ENCODE measurements at regions not wholly inside any gene's neighbourhood (a gene's known extent, or its start where the extent isn't known, plus 50 kb on each side); places are given as distances from the start of the nearest gene placed in this dataset.
A peak's percentile ranks its signal among the peaks of the same experiment; 100 is the strongest.

GRCh38 chr2:129336276-129336675, 643.2 kb upstream of the RAB6C start:
- Mint-ChIP-seq H3K4me3 (no peak overlapping the region), H3K27ac (peak overlapping the region in 1 of 6 donors; percentile 74)
- ATAC-seq (ENCODE audit: low read depth in 2 of 2), result no peak

GRCh38 chr2:129337076-129337475, 642.4 kb upstream of the RAB6C start:
- no peak overlapping the region for H3K4me3 Mint-ChIP-seq
- H3K36me3 Mint-ChIP-seq, result no peaks in the 10 kb centered on the region
- no peak for DNase-seq
- H3K9me3 Mint-ChIP-seq, result peaks cover 7 to 16% (median 9%) of the 10 kb centered on the region in 7 donors
- H3K27me3 Mint-ChIP-seq, result peaks cover 0 to 22% (median 8%) of the 10 kb centered on the region in 3 donors
- peak overlapping the region in 1 of 6 donors; percentile 26 for H3K27ac Mint-ChIP-seq
- ATAC-seq (ENCODE audit: low read depth in 2 of 2), result no peak
- H3K4me1 Mint-ChIP-seq, result no peaks in the 10 kb centered on the region

More at GRCh38 chr2:129336276-129336675, 643.2 kb upstream of the RAB6C start:
- peaks cover 4 to 16% (median 9%) of the 10 kb centered on the region in 7 donors for H3K9me3 Mint-ChIP-seq
- no peaks in the 10 kb centered on the region for H3K36me3 Mint-ChIP-seq
- H3K4me1 Mint-ChIP-seq, result no peaks in the 10 kb centered on the region
- no peak for DNase-seq
- H3K27me3 Mint-ChIP-seq, result peaks cover 0 to 16% (median 8%) of the 10 kb centered on the region in 3 donors

- H3K27me3 Mint-ChIP-seq, result peaks cover 0 to 22% (median 0%) of the 10 kb centered on the region in 3 donors
- no peak overlapping the region for H3K27ac Mint-ChIP-seq
- peaks cover 0 to 10% (median 7%) of the 10 kb centered on the region in 3 donors for H3K4me1 Mint-ChIP-seq
- peaks cover 0 to 6% (median 5%) of the 10 kb centered on the region in 7 donors for H3K9me3 Mint-ChIP-seq
- no peaks in the 10 kb centered on the region for H3K36me3 Mint-ChIP-seq
- DNase-seq, result no peak
- H3K4me3 Mint-ChIP-seq, result no peak overlapping the region
- ATAC-seq (ENCODE audit: low read depth in 2 of 2), result no peak
These were observed 633.9 kb upstream of the RAB6C start for GRCh38 chr2:129345540-129345939.

- DNase-seq (no peak), ATAC-seq (ENCODE audit: low read depth in 2 of 2) (peak; percentile 36 to 70)
- peaks cover 0 to 15% (median 0%) of the 10 kb centered on the region in 3 donors for H3K27me3 Mint-ChIP-seq
- H3K27ac Mint-ChIP-seq, result no peak overlapping the region
- peaks cover 0 to 10% (median 7%) of the 10 kb centered on the region in 3 donors for H3K4me1 Mint-ChIP-seq
- peaks cover 0 to 3% (median 0%) of the 10 kb centered on the region in 7 donors for H3K9me3 Mint-ChIP-seq
- peak overlapping the region in 1 of 8 donors; percentile 25 for H3K4me3 Mint-ChIP-seq
- no peaks in the 10 kb centered on the region for H3K36me3 Mint-ChIP-seq
These were observed 631.8 kb upstream of the RAB6C start for GRCh38 chr2:129347486-129348217.

DNA sequence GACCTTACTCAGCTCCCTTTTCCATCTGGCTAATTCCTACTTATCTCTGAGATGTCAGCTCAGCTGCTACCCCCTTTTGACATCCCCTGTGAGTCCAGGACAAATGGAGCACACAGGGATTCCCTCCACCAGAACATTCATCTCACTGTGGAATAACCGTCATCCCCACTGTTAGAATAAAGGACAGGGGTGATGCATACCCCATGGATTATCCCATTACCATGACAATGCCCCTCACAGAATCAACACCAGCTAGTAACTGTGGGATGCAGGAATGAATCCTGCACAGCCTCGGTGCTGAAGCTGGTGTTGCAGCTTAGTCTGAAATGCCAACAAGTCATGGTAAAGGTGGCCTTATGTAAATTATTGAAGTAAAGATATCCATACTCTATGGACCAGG, 624.8 kb upstream of the RAB6C start:
- Mint-ChIP-seq H3K4me1 (no peaks in the 10 kb centered on the region), H3K27me3 (peaks cover 8 to 22% (median 12%) of the 10 kb centered on the region in 3 donors), H3K4me3 (no peak overlapping the region), H3K27ac (no peak overlapping the region), H3K36me3 (no peaks in the 10 kb centered on the region), H3K9me3 (peaks cover 0 to 4% (median 0%) of the 10 kb centered on the region in 7 donors)
- DNase-seq, result no peak
- ATAC-seq (ENCODE audit: low read depth in 2 of 2), result no peak

- H3K27me3 Mint-ChIP-seq, result peaks cover 7 to 10% (median 10%) of the 10 kb centered on the region in 3 donors
- H3K9me3 Mint-ChIP-seq, result peaks cover 0 to 3% (median 0%) of the 10 kb centered on the region in 7 donors
- H3K27ac Mint-ChIP-seq, result no peak overlapping the region
- DNase-seq, result no peak
- H3K4me3 Mint-ChIP-seq, result no peak overlapping the region
- no peaks in the 10 kb centered on the region for H3K4me1 Mint-ChIP-seq
- no peak for ATAC-seq (ENCODE audit: low read depth in 2 of 2)
- H3K36me3 Mint-ChIP-seq, result no peaks in the 10 kb centered on the region
These were observed 617.8 kb upstream of the RAB6C start for GRCh38 chr2:129361688-129362087.

DNA sequence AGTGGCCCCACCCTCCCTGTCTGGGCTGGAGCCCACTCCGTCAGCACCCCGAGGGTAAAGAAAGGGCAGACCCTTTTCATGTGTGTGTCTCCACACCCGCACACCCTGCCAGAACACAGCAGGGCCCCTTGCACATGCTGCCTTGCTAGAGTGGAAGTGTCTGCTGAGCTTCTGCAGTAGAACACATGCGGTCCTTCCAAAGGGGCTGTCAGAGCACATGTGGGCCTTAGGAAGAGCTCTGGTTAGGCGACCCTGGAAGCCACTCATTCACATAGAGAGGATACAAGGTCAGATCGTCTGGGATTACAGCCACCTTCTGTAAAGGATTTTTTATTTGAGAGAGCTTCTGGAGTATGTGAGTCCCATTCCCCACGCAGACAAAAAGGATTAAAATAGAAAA, 613.2 kb upstream of the RAB6C start:
- Mint-ChIP-seq H3K9me3 (peaks cover 0 to 4% (median 0%) of the 10 kb centered on the region in 7 donors), H3K27ac (no peak overlapping the region), H3K4me1 (no peaks in the 10 kb centered on the region), H3K27me3 (peaks cover 6 to 13% (median 7%) of the 10 kb centered on the region in 3 donors), H3K36me3 (no peaks in the 10 kb centered on the region), H3K4me3 (no peak overlapping the region)
- DNase-seq (no peak), ATAC-seq (ENCODE audit: low read depth in 2 of 2) (no peak)

GRCh38 chr2:129367107-129367506, 612.4 kb upstream of the RAB6C start:
- H3K27ac Mint-ChIP-seq, result no peak overlapping the region
- DNase-seq (no peak), ATAC-seq (ENCODE audit: low read depth in 2 of 2) (no peak)
- no peaks in the 10 kb centered on the region for H3K36me3 Mint-ChIP-seq
- H3K4me3 Mint-ChIP-seq, result no peak overlapping the region
- H3K9me3 Mint-ChIP-seq, result peaks cover 0 to 4% (median 0%) of the 10 kb centered on the region in 7 donors
- peaks cover 6 to 13% (median 7%) of the 10 kb centered on the region in 3 donors for H3K27me3 Mint-ChIP-seq
- no peaks in the 10 kb centered on the region for H3K4me1 Mint-ChIP-seq

DNA sequence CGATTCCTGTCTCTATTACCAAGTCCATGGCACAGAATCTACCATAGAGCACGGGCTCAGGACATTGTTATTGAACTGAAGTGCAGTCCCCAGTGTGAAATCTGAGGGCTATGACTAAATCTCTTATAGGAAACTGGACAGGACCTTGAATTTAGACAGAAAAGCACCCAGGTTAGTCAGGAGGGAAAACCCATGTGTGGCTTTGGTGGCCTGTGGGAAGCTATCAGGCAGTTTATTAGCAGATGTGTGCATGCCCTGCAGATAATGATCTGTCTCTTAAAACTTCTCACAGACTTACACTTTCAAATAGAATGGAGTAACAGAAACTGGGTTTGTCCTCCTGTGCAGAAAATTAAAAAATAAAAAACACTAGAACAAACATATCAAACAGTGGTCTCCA, 610.0 kb upstream of the RAB6C start:
- Mint-ChIP-seq H3K4me3 (no peak overlapping the region), H3K4me1 (no peaks in the 10 kb centered on the region), H3K27me3 (peaks cover 6 to 15% (median 7%) of the 10 kb centered on the region in 3 donors), H3K27ac (no peak overlapping the region), H3K9me3 (peaks cover 0 to 6% (median 0%) of the 10 kb centered on the region in 7 donors), H3K36me3 (no peaks in the 10 kb centered on the region)
- no peak for ATAC-seq (ENCODE audit: low read depth in 2 of 2)
- no peak for DNase-seq

DNA sequence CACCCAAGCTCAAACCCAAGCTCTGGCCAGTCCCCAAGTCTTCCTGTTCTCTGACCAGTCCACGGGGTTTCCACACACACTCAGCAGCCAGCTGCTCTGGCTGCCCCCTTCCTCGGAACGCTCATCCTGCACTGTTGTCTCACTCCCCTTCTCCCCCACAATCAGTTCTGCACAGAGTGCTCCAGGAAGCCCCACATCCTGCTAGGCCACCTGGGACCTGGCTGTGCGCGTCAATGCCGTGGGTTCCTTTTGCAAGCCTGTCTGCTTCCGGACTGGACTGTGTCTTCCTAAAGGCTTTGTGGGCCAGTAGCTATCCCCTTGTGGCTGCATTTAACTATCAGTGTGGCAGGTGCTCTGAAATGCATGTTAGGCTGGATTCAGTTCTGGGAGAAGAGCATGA, 605.0 kb upstream of the RAB6C start:
- Mint-ChIP-seq H3K27me3 (peaks cover 0 to 6% (median 0%) of the 10 kb centered on the region in 3 donors), H3K4me3 (no peak overlapping the region), H3K4me1 (peaks cover 0 to 8% (median 7%) of the 10 kb centered on the region in 3 donors), H3K27ac (peak overlapping the region in 1 of 6 donors; percentile 45), H3K9me3 (peaks cover 0 to 4% (median 0%) of the 10 kb centered on the region in 7 donors), H3K36me3 (no peaks in the 10 kb centered on the region)
- DNase-seq, result no peak
- ATAC-seq (ENCODE audit: low read depth in 2 of 2), result no peak

DNA sequence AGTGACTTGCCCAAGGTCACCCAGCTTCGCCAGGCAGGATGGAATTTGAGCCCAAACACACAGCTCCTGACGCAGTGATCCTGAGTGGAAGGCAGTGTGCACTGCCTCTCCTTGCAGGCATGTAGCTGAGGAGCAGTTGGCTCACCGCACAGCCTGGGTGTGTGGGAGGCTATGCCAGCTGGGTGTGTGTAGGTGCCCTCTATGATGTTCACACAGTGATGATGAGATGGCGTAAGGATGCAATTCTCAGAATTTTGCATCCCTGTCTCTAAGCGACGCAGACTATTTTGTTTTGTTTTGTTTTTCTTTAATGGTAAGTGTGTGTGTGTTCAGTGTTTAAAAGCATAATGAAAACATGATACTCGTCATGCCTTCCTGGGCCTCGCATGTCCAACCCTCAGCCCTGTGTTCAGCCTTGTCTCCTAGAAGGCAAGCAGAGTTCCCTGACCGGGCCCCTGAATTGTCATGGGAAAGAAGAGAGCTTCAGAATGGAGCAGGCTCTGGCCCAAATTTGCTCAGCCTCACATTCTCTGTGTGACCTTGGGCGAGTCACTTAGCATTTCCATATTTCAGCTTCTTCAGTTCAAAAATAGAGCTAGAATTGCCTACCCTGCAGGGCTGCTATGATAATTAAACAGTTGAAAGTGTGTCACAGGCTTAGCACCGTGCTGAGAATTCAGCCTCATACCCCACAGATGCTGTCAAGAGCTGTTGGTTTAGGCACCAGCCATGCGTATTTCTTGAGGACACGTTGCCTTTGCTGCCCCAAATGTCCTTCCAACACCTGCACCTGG, 603.6 kb upstream of the RAB6C start:
- Mint-ChIP-seq H3K4me3 (no peak overlapping the region), H3K4me1 (peaks cover 0 to 9% (median 9%) of the 10 kb centered on the region in 3 donors), H3K9me3 (peaks cover 0 to 6% (median 2%) of the 10 kb centered on the region in 7 donors), H3K27me3 (peaks cover 0 to 6% (median 0%) of the 10 kb centered on the region in 3 donors), H3K27ac (no peak overlapping the region), H3K36me3 (no peaks in the 10 kb centered on the region)
- no peak for ATAC-seq (ENCODE audit: low read depth in 2 of 2)
- DNase-seq, result no peak

- DNase-seq, result no peak
- Mint-ChIP-seq H3K4me1 (peaks cover 0 to 9% (median 9%) of the 10 kb centered on the region in 3 donors), H3K27ac (no peak overlapping the region), H3K9me3 (peaks cover 2 to 11% (median 4%) of the 10 kb centered on the region in 7 donors), H3K4me3 (no peak overlapping the region), H3K27me3 (peaks cover 0 to 6% (median 0%) of the 10 kb centered on the region in 3 donors), H3K36me3 (no peaks in the 10 kb centered on the region)
- no peak for ATAC-seq (ENCODE audit: low read depth in 2 of 2)
These were observed 602.9 kb upstream of the RAB6C start for GRCh38 chr2:129376426-129377077.

- H3K36me3 Mint-ChIP-seq, result no peaks in the 10 kb centered on the region
- H3K9me3 Mint-ChIP-seq, result peaks cover 3 to 16% (median 8%) of the 10 kb centered on the region in 7 donors
- H3K27ac Mint-ChIP-seq, result no peak overlapping the region
- ATAC-seq (ENCODE audit: low read depth in 2 of 2) (no peak), DNase-seq (no peak)
- no peak overlapping the region for H3K4me3 Mint-ChIP-seq
- H3K4me1 Mint-ChIP-seq, result peaks cover 0 to 9% (median 9%) of the 10 kb centered on the region in 3 donors
- H3K27me3 Mint-ChIP-seq, result peaks cover 0 to 6% (median 0%) of the 10 kb centered on the region in 3 donors
These were observed 602.4 kb upstream of the RAB6C start for GRCh38 chr2:129377078-129377469.
